Gastrocnemius medialis (tissue), 4 donors: ENCODE measurements at regions not wholly inside any gene's neighbourhood (a gene's known extent, or its start where the extent isn't known, plus 50 kb on each side); places are given as distances from the start of the nearest gene placed in this dataset.

Experiments used
- CTCF ChIP-seq, 5 experiments: fragments of 450-650 bp in 3 of 5; fragments of 200-600 bp in 2 of 5; sonication (generic) in 2 of 5; IDR thresholded peaks in 4 of 5; conservative IDR thresholded peaks in 1 of 5; 1 replicate in 4 of 5; 2 replicates in 1 of 5; pipeline ENCODE4 v1.5.1; 2016 to 2019; ENCODE audit warnings: antibody characterized with exemption in 5 of 5, mild to moderate bottlenecking in 3 of 5, moderate library complexity in 3 of 5
- POLR2A ChIP-seq, 2 donors: fragments of 450-650 bp; IDR thresholded peaks; one replicate each; pipeline ENCODE4 v1.6.1; 2017; ENCODE audit warnings: antibody characterized with exemption in 2 of 2, mild to moderate bottlenecking in 2 of 2, moderate library complexity in 2 of 2

GRCh38 chrX:45424326-45424725, 223.7 kb upstream of the DIPK2B start:
- no peak for TF ChIP-seq POLR2A (IDR thresholded peaks at IDR 0.05)
- TF ChIP-seq CTCF (IDR thresholded peaks at IDR 0.05 in 4 of 5, conservative IDR thresholded peaks at IDR 0.05 in 1 of 5) = no peak
